Right lung (tissue), 2 donors: ENCODE measurements at regions not wholly inside any gene's neighbourhood (a gene's known extent, or its start where the extent isn't known, plus 50 kb on each side); places are given as distances from the start of the nearest gene placed in this dataset.

Experiments used
- DNase-seq, 2 donors: peaks; one replicate each; pipeline ENCODE4 v3.0.0-alpha.2; 2013

GRCh38 chr4:10983885-10984640 lies 299.5 kb upstream of the CLNK start:
- no peak for DNase-seq

GRCh38 chr4:10983268-10983667 lies 298.7 kb upstream of the CLNK start:
- DNase-seq: no peak

GRCh38 chr4:10982305-10982704 lies 297.7 kb upstream of the CLNK start:
- no peak for DNase-seq

GRCh38 chr4:10981576-10981975 lies 297.0 kb upstream of the CLNK start:
- DNase-seq: no peak

- no peak for DNase-seq
Observed at GRCh38 chr4:10981096-10981495, 296.5 kb upstream of the CLNK start.

GRCh38 chr4:10979032-10979431 lies 294.5 kb upstream of the CLNK start:
- DNase-seq: no peak

GRCh38 chr4:10977534-10977933 lies 293.0 kb upstream of the CLNK start:
- no peak for DNase-seq

GRCh38 chr4:10974371-10974770 lies 289.8 kb upstream of the CLNK start:
- no peak for DNase-seq

- no peak for DNase-seq
Observed at GRCh38 chr4:10973686-10974085, 289.1 kb upstream of the CLNK start.

- no peak for DNase-seq
Observed at GRCh38 chr4:10971800-10972401, 287.3 kb upstream of the CLNK start.

- no peak for DNase-seq
Observed at GRCh38 chr4:10965196-10965595, 280.6 kb upstream of the CLNK start.

- no peak for DNase-seq
Observed at GRCh38 chr4:10963958-10964703, 279.6 kb upstream of the CLNK start.

GRCh38 chr4:10963241-10963640 lies 278.7 kb upstream of the CLNK start:
- DNase-seq: no peak

GRCh38 chr4:10962246-10962645 lies 277.7 kb upstream of the CLNK start:
- no peak for DNase-seq

GRCh38 chr4:10960389-10960788 lies 275.8 kb upstream of the CLNK start:
- DNase-seq: no peak

- DNase-seq: peak; percentile 12 to 33
Observed at GRCh38 chr4:10959586-10959985, 275.0 kb upstream of the CLNK start.

GRCh38 chr4:10958226-10958856 lies 273.8 kb upstream of the CLNK start:
- DNase-seq: no peak

GRCh38 chr4:10951306-10951705 lies 266.7 kb upstream of the CLNK start:
- DNase-seq: no peak

- DNase-seq: no peak
Observed at GRCh38 chr4:10949039-10949733, 264.6 kb upstream of the CLNK start.

GRCh38 chr4:10947898-10948297 lies 263.3 kb upstream of the CLNK start:
- DNase-seq: no peak

GRCh38 chr4:10944321-10944720 lies 259.8 kb upstream of the CLNK start:
- DNase-seq: no peak

- no peak for DNase-seq
Observed at GRCh38 chr4:10942156-10942555, 257.6 kb upstream of the CLNK start.
